H1 (cell line): ENCODE measurements at regions not wholly inside any gene's neighbourhood (a gene's known extent, or its start where the extent isn't known, plus 50 kb on each side); places are given as distances from the start of the nearest gene placed in this dataset.

Experiments
- CTCF ChIA-PET: fragments of 300-600 bp; sonication (Branson Sonifier 250); formaldehyde crosslinking; loops from one replicate; lab custom pipeline; 2021; ENCODE audit not compliant: partially characterized antibody; lab: Charles Lee
- POLR2A ChIA-PET: fragments of 300-600 bp; sonication (Branson Sonifier 250); formaldehyde crosslinking; loops from one replicate; lab custom pipeline; 2021; ENCODE audit warnings: inconsistent platforms; ENCODE audit not compliant: partially characterized antibody; lab: Charles Lee
- DNase-seq, 2 experiments: peaks; one replicate each; pipeline versions ENCODE4 v3.0.0 to v3.0.0-alpha.2; 2010 to 2022; ENCODE audit warnings: low spot score in 2 of 2, low read depth in 1 of 2, mixed read lengths in 1 of 2
- FAIRE-seq: peaks from 2 replicates; lab custom pipeline; 2011; peaks lifted over from hg19 to GRCh38; lab: Jason Lieb, UNC
- H2AFZ ChIP-seq: 2 replicates; pipeline ENCODE4 v1.8.1; 2012; ENCODE audit warnings: low read length, inconsistent platforms
- H2AK5ac ChIP-seq: 2 replicates; pipeline ENCODE4 v1.6.1; 2013; ENCODE audit warnings: low read depth, low read length
- H2BK120ac ChIP-seq: replicated peaks from 2 replicates; pipeline ENCODE3; 2013; ENCODE audit warnings: low read depth, low read length, inconsistent platforms
- H2BK12ac ChIP-seq: 2 replicates; pipeline ENCODE4 v1.6.1; 2013; ENCODE audit warnings: low read depth, low read length
- H2BK15ac ChIP-seq: 2 replicates; pipeline ENCODE4 v1.6.1; 2013; ENCODE audit warnings: low read length
- H2BK20ac ChIP-seq: 2 replicates; pipeline ENCODE4 v1.6.1; 2013; ENCODE audit warnings: low read length
- H2BK5ac ChIP-seq: 2 replicates; pipeline ENCODE4 v1.6.1; 2013; ENCODE audit warnings: low read depth, low read length
- H3K14ac ChIP-seq: 2 replicates; pipeline ENCODE4 v1.6.1; 2013; ENCODE audit warnings: inconsistent platforms; ENCODE audit not compliant: insufficient read length
- H3K18ac ChIP-seq: 2 replicates; pipeline ENCODE4 v1.6.1; 2013; ENCODE audit warnings: low read length; ENCODE audit errors: extremely low read depth
- H3K23ac ChIP-seq: 2 replicates; pipeline ENCODE4 v1.6.1; 2013; ENCODE audit warnings: inconsistent platforms; ENCODE audit not compliant: insufficient read length
- H3K23me2 ChIP-seq: 2 replicates; pipeline ENCODE4 v1.6.1; 2013; ENCODE audit warnings: low read depth, low read length
- H3K27ac ChIP-seq: 2 replicates; pipeline ENCODE4 v1.6.1; 2011; ENCODE audit warnings: low read depth, low read length, inconsistent platforms
- H3K27me3 ChIP-seq, 4 experiments: replicated peaks in 1 of 4; 1 replicate in 1 of 4; 2 replicates in 3 of 4; pipeline versions ENCODE4 v1.6.1 to v1.8.1; 2011 to 2013; ENCODE audit warnings: low read length in 3 of 4, mild to moderate bottlenecking in 3 of 4, inconsistent platforms in 2 of 4, mixed read lengths in 2 of 4, moderate library complexity in 1 of 4; ENCODE audit not compliant: control insufficient read depth in 3 of 4, insufficient read depth in 3 of 4; ENCODE audit errors: extremely low read depth in 1 of 4
- H3K36me3 ChIP-seq, 4 experiments: 2 replicates each; pipeline versions ENCODE4 v1.6.1 to v1.8.1; 2011 to 2013; ENCODE audit warnings: mild to moderate bottlenecking in 4 of 4, low read length in 3 of 4, moderate library complexity in 2 of 4, control low read depth in 1 of 4, inconsistent platforms in 1 of 4; ENCODE audit not compliant: insufficient read depth in 4 of 4, control insufficient read depth in 2 of 4
- H3K4ac ChIP-seq: replicated peaks from 2 replicates; pipeline ENCODE3; 2013; ENCODE audit warnings: low read length, low read depth, mixed read lengths, inconsistent platforms; ENCODE audit not compliant: insufficient read length
- H3K4me1 ChIP-seq, 4 experiments: replicated peaks in 1 of 4; 1 replicate in 1 of 4; 2 replicates in 3 of 4; pipeline versions ENCODE4 v1.6.1 to v1.8.1; 2011 to 2013; ENCODE audit warnings: low read length in 3 of 4, inconsistent platforms in 2 of 4, mixed read lengths in 1 of 4; ENCODE audit not compliant: insufficient read depth in 4 of 4, control insufficient read depth in 3 of 4
- H3K4me2 ChIP-seq, 2 experiments: 2 replicates each; pipeline versions ENCODE4 v1.6.1 to v1.8.1; 2011 to 2013; ENCODE audit warnings: low read depth in 2 of 2, low read length in 2 of 2, control low read depth in 1 of 2, inconsistent platforms in 1 of 2, mild to moderate bottlenecking in 1 of 2; ENCODE audit not compliant: insufficient read depth in 1 of 2
- H3K4me3 ChIP-seq, 4 experiments: fragments of 200-600, 300-600 bp in 1 of 4; sonication (generic), shearing (Covaris generic), sonication (Bioruptor Twin) in 1 of 4; 2 replicates each; pipeline versions ENCODE4 v1.5.1 to v1.8.1; 2011 to 2016; ENCODE audit warnings: low read length in 4 of 4, low read depth in 3 of 4, control low read depth in 2 of 4, inconsistent platforms in 2 of 4, mild to moderate bottlenecking in 2 of 4, mixed read lengths in 1 of 4, moderate library complexity in 1 of 4; ENCODE audit not compliant: insufficient read depth in 2 of 4; ENCODE audit errors: extremely low read depth in 1 of 4
- H3K56ac ChIP-seq: replicated peaks from 2 replicates; pipeline ENCODE3; 2013; ENCODE audit warnings: low read depth, mild to moderate bottlenecking, mixed read lengths, low read length, inconsistent platforms; ENCODE audit not compliant: insufficient read length
- H3K79me1 ChIP-seq: 2 replicates; pipeline ENCODE4 v1.6.1; 2013; ENCODE audit warnings: low read depth, low read length, control low read depth
- H3K79me2 ChIP-seq, 2 experiments: 2 replicates each; pipeline versions ENCODE4 v1.6.1 to v1.8.1; 2012 to 2013; ENCODE audit warnings: low read length in 2 of 2, mild to moderate bottlenecking in 2 of 2, inconsistent platforms in 1 of 2; ENCODE audit not compliant: insufficient read depth in 2 of 2, control insufficient read depth in 1 of 2
- H3K9ac ChIP-seq, 4 experiments: replicated peaks in 1 of 4; 1 replicate in 1 of 4; 2 replicates in 3 of 4; pipeline versions ENCODE4 v1.6.1 to v1.8.1; 2011 to 2013; ENCODE audit warnings: low read depth in 3 of 4, low read length in 3 of 4, control low read depth in 2 of 4, mild to moderate bottlenecking in 2 of 4, moderate library complexity in 2 of 4, inconsistent platforms in 1 of 4; ENCODE audit errors: extremely low read depth in 1 of 4
- H3K9me3 ChIP-seq, 2 experiments: 2 replicates each; pipeline versions ENCODE4 v1.6.1 to v1.8.1; 2012 to 2013; ENCODE audit warnings: mild to moderate bottlenecking in 2 of 2, moderate library complexity in 2 of 2, control low read depth in 1 of 2, inconsistent platforms in 1 of 2, low read depth in 1 of 2, low read length in 1 of 2, mixed read lengths in 1 of 2; ENCODE audit not compliant: insufficient read depth in 2 of 2
- H4K20me1 ChIP-seq, 2 experiments: replicated peaks in 1 of 2; 2 replicates each; pipeline versions ENCODE3 to v1.8.1; 2011 to 2013; ENCODE audit warnings: inconsistent platforms in 2 of 2, low read length in 2 of 2, mild to moderate bottlenecking in 1 of 2; ENCODE audit not compliant: insufficient read depth in 2 of 2, control insufficient read depth in 1 of 2
- H4K5ac ChIP-seq: 2 replicates; pipeline ENCODE4 v1.6.1; 2013; ENCODE audit warnings: low read length, low read depth, mixed read lengths, inconsistent platforms; ENCODE audit not compliant: insufficient read length
- H4K8ac ChIP-seq: 2 replicates; pipeline ENCODE4 v1.8.0; 2013; ENCODE audit warnings: mild to moderate bottlenecking, moderate library complexity, low read length, inconsistent platforms; ENCODE audit not compliant: insufficient read depth; ENCODE audit errors: extremely low read depth
- H4K91ac ChIP-seq: replicated peaks from 2 replicates; pipeline ENCODE3; 2013; ENCODE audit warnings: low read length, mixed read lengths, inconsistent platforms; ENCODE audit not compliant: insufficient read length
- BRCA1 ChIP-seq: IDR thresholded peaks from 2 replicates; pipeline ENCODE4 v1.6.1; 2012; ENCODE audit warnings: low read depth, low read length, improper control_type of control experiment
- CEBPB ChIP-seq: IDR thresholded peaks from 2 replicates; pipeline ENCODE4 v1.6.1; 2012; ENCODE audit warnings: low read depth, low read length
- GTF2F1 ChIP-seq: IDR thresholded peaks from 2 replicates; pipeline ENCODE4 v1.6.1; 2012; ENCODE audit warnings: low read depth, low read length, improper control_type of control experiment, borderline replicate concordance
- HDAC2 ChIP-seq, 2 experiments: fragments of 300-600 bp in 1 of 2; sonication (generic) in 1 of 2; IDR thresholded peaks; 2 replicates each; pipeline ENCODE4 v1.6.1; 2011 to 2012; ENCODE audit warnings: low read depth in 2 of 2, low read length in 2 of 2, mild to moderate bottlenecking in 2 of 2, moderate library complexity in 2 of 2, borderline replicate concordance in 1 of 2, inconsistent platforms in 1 of 2
- JUN ChIP-seq: IDR thresholded peaks from 2 replicates; pipeline ENCODE4 v1.6.1; 2011; ENCODE audit warnings: low read depth, mild to moderate bottlenecking, improper control_type of control experiment, low read length
- KDM5A ChIP-seq: fragments of 200-600 bp; IDR thresholded peaks from 2 replicates; pipeline ENCODE4 v1.7.1; 2012; ENCODE audit warnings: mild to moderate bottlenecking, low read length, inconsistent platforms, mixed read lengths
- NRF1 ChIP-seq: IDR thresholded peaks from 2 replicates; pipeline ENCODE4 v1.6.1; 2011; ENCODE audit warnings: mild to moderate bottlenecking, low read depth, low read length, improper control_type of control experiment
- TBP ChIP-seq: IDR thresholded peaks from 2 replicates; pipeline ENCODE4 v1.6.1; 2011; ENCODE audit warnings: low read depth, low read length, improper control_type of control experiment
- WGBS, 2 experiments: shearing (Covaris generic) in 1 of 2; methylation state at CpG; one replicate each; pipeline versions ENCODE4 v1.1.6 to v1.1.7; 2013 to 2015; ENCODE audit warnings: low lambda C conversion rate in 2 of 2, mixed read lengths in 2 of 2, inconsistent platforms in 1 of 2, low coverage in 1 of 2, missing lambda C conversion rate in 1 of 2; ENCODE audit not compliant: insufficient replicate concordance in 2 of 2, insufficient coverage in 1 of 2, insufficient read length in 1 of 2; ENCODE audit errors: extremely low coverage in 1 of 2, missing lambda C conversion rate in 1 of 2; 5-methylcytosine and 5-hydroxymethylcytosine counted together
- TF ChIP-seq, protein P1 (sequence below): IDR thresholded peaks from 2 replicates; pipeline ENCODE4 v1.6.1; 2012; ENCODE audit warnings: inconsistent platforms
- TF ChIP-seq, protein P2 (sequence below): IDR thresholded peaks from 2 replicates; pipeline ENCODE4 v1.6.1; 2011; ENCODE audit warnings: low read length, improper control_type of control experiment

DNA sequence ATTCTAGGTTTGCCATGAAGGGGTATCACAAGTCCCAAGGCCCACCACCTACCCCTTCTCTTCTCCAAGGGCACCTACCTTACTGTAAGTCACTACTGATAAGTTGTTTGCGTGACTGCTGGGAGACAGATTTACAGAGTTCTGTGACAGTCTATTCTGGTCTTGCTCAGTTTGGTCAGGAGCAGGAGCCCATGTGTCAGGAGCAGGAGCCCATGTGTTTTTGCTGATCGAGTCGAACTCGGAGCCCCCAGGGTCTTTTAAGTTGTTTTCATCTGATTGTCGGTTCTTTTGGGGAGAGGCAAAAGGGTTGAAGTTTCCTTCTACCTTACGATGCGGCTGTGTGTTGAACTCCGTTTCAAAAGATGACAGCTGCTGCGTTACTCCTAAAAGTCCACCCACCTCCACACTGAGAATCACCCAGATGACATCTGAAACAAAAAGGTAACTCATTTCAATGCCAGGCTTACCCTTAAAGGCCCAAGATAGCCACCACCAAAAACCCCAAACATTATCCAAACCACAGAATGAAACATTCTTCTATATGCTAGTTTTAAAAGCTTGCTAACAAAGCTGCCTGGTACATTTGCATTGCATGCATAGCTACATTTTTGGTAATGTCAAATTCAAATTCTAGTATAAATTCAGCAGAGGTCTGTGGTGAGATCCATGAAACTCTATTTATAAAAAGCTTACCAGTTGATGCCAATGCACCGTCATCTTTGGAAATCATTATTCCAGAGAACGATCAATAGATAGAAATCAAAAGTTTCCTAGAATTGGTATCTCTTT lies 50.5 kb upstream of the SPDEF start:
- no peak overlapping the region for H2BK120ac ChIP-seq
- H3K4ac ChIP-seq, result no peak overlapping the region
- no peak overlapping the region; the same call in 1 of the 2 replicates for H4K8ac ChIP-seq
- H4K91ac ChIP-seq, result no peak overlapping the region
- CTCF ChIA-PET, result interaction anchor here (0.8 to 7.9 kb wide), 3 partner anchors 144 to 451 kb away, joined by 3 to 213 read pairs (median 3); partner anchors contain the start of gene PACSIN1
- no peak overlapping the region for H3K27ac ChIP-seq
- H2AK5ac ChIP-seq, result no peak overlapping the region
- H3K14ac ChIP-seq, result no peak overlapping the region
- H3K4me2 ChIP-seq, result no peak overlapping the region
- FAIRE-seq (no peak), DNase-seq (no peak)
- H4K20me1 ChIP-seq, result peaks cover 0 to 8% of the 10 kb centered on the region in 2 experiments
- H4K5ac ChIP-seq, result no peak overlapping the region
- H3K23me2 ChIP-seq, result no peaks in the 10 kb centered on the region
- no peak overlapping the region for H3K23ac ChIP-seq
- H3K4me1 ChIP-seq, result peaks cover 2 to 10% (median 6%) of the 10 kb centered on the region in 4 experiments; a peak in 5 of 7 replicates
- H3K18ac ChIP-seq, result no peak overlapping the region
- POLR2A ChIA-PET, result interaction anchor here (0.9 kb wide), 1 partner anchor 192 kb away, joined by 3 read pairs; no protein-coding TSS in a partner anchor
- H3K9me3 ChIP-seq, result no peaks in the 10 kb centered on the region
- H3K9ac ChIP-seq, result no peak overlapping the region
- peaks cover 0 to 28% of the 10 kb centered on the region in 2 experiments; a peak in 2 of 4 replicates for H3K79me2 ChIP-seq
- peaks cover 0 to 3% (median under 1%) of the 10 kb centered on the region in 4 experiments; a peak in 2 of 8 replicates for H3K36me3 ChIP-seq
- H2BK5ac ChIP-seq, result no peak overlapping the region
- H3K79me1 ChIP-seq, result no peaks in the 10 kb centered on the region
- H3K56ac ChIP-seq, result no peak overlapping the region
- H2AFZ ChIP-seq, result no peak overlapping the region
- no peak overlapping the region for H3K4me3 ChIP-seq
- 92% methylated on average over 11 of the region's 11 CpGs; no CpG with 5 or more reads in 1 of the 2 experiments for WGBS, 2 experiments
- H2BK20ac ChIP-seq, result no peak overlapping the region
- H2BK12ac ChIP-seq, result no peak overlapping the region
- no peaks in the 10 kb centered on the region for H3K27me3 ChIP-seq
- no peak overlapping the region for H2BK15ac ChIP-seq
- TF ChIP-seq KDM5A (no peak), CEBPB (no peak), GTF2F1 (no peak), HDAC2 (IDR thresholded peaks at IDR 0.05; ENCODE audit: borderline replicate concordance in 1 of 2, low read depth in 2 of 2, low read length in 2 of 2) (no peak), BRCA1 (no peak), JUN (no peak), NRF1 (no peak), TBP (no peak)
- TF ChIP-seq, protein P1, sequence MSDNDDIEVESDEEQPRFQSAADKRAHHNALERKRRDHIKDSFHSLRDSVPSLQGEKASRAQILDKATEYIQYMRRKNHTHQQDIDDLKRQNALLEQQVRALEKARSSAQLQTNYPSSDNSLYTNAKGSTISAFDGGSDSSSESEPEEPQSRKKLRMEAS, result no peak
- TF ChIP-seq, protein P2, sequence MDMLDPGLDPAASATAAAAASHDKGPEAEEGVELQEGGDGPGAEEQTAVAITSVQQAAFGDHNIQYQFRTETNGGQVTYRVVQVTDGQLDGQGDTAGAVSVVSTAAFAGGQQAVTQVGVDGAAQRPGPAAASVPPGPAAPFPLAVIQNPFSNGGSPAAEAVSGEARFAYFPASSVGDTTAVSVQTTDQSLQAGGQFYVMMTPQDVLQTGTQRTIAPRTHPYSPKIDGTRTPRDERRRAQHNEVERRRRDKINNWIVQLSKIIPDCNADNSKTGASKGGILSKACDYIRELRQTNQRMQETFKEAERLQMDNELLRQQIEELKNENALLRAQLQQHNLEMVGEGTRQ, result no peak
